H1 (cell line): ENCODE measurements at regions not wholly inside any gene's neighbourhood (a gene's known extent, or its start where the extent isn't known, plus 50 kb on each side); places are given as distances from the start of the nearest gene placed in this dataset.

Source experiments
- CTCF ChIA-PET: fragments of 300-600 bp; sonication (Branson Sonifier 250); formaldehyde crosslinking; loops from one replicate; lab custom pipeline; 2021; ENCODE audit not compliant: partially characterized antibody; lab: Charles Lee
- POLR2A ChIA-PET: fragments of 300-600 bp; sonication (Branson Sonifier 250); formaldehyde crosslinking; loops from one replicate; lab custom pipeline; 2021; ENCODE audit warnings: inconsistent platforms; ENCODE audit not compliant: partially characterized antibody; lab: Charles Lee
- DNase-seq, 2 experiments: peaks; one replicate each; pipeline versions ENCODE4 v3.0.0 to v3.0.0-alpha.2; 2010 to 2022; ENCODE audit warnings: low spot score in 2 of 2, low read depth in 1 of 2, mixed read lengths in 1 of 2
- FAIRE-seq: peaks from 2 replicates; lab custom pipeline; 2011; peaks lifted over from hg19 to GRCh38; lab: Jason Lieb, UNC
- H2AFZ ChIP-seq: 2 replicates; pipeline ENCODE4 v1.8.1; 2012; ENCODE audit warnings: low read length, inconsistent platforms
- H2AK5ac ChIP-seq: 2 replicates; pipeline ENCODE4 v1.6.1; 2013; ENCODE audit warnings: low read depth, low read length
- H2BK120ac ChIP-seq: replicated peaks from 2 replicates; pipeline ENCODE3; 2013; ENCODE audit warnings: low read depth, low read length, inconsistent platforms
- H2BK12ac ChIP-seq: 2 replicates; pipeline ENCODE4 v1.6.1; 2013; ENCODE audit warnings: low read depth, low read length
- H2BK15ac ChIP-seq: 2 replicates; pipeline ENCODE4 v1.6.1; 2013; ENCODE audit warnings: low read length
- H2BK20ac ChIP-seq: 2 replicates; pipeline ENCODE4 v1.6.1; 2013; ENCODE audit warnings: low read length
- H2BK5ac ChIP-seq: 2 replicates; pipeline ENCODE4 v1.6.1; 2013; ENCODE audit warnings: low read depth, low read length
- H3K14ac ChIP-seq: 2 replicates; pipeline ENCODE4 v1.6.1; 2013; ENCODE audit warnings: inconsistent platforms; ENCODE audit not compliant: insufficient read length
- H3K18ac ChIP-seq: 2 replicates; pipeline ENCODE4 v1.6.1; 2013; ENCODE audit warnings: low read length; ENCODE audit errors: extremely low read depth
- H3K23ac ChIP-seq: 2 replicates; pipeline ENCODE4 v1.6.1; 2013; ENCODE audit warnings: inconsistent platforms; ENCODE audit not compliant: insufficient read length
- H3K23me2 ChIP-seq: 2 replicates; pipeline ENCODE4 v1.6.1; 2013; ENCODE audit warnings: low read depth, low read length
- H3K27ac ChIP-seq: 2 replicates; pipeline ENCODE4 v1.6.1; 2011; ENCODE audit warnings: low read depth, low read length, inconsistent platforms
- H3K27me3 ChIP-seq, 4 experiments: replicated peaks in 1 of 4; 1 replicate in 1 of 4; 2 replicates in 3 of 4; pipeline versions ENCODE4 v1.6.1 to v1.8.1; 2011 to 2013; ENCODE audit warnings: low read length in 3 of 4, mild to moderate bottlenecking in 3 of 4, inconsistent platforms in 2 of 4, mixed read lengths in 2 of 4, moderate library complexity in 1 of 4; ENCODE audit not compliant: control insufficient read depth in 3 of 4, insufficient read depth in 3 of 4; ENCODE audit errors: extremely low read depth in 1 of 4
- H3K36me3 ChIP-seq, 4 experiments: 2 replicates each; pipeline versions ENCODE4 v1.6.1 to v1.8.1; 2011 to 2013; ENCODE audit warnings: mild to moderate bottlenecking in 4 of 4, low read length in 3 of 4, moderate library complexity in 2 of 4, control low read depth in 1 of 4, inconsistent platforms in 1 of 4; ENCODE audit not compliant: insufficient read depth in 4 of 4, control insufficient read depth in 2 of 4
- H3K4ac ChIP-seq: replicated peaks from 2 replicates; pipeline ENCODE3; 2013; ENCODE audit warnings: low read length, low read depth, mixed read lengths, inconsistent platforms; ENCODE audit not compliant: insufficient read length
- H3K4me1 ChIP-seq, 4 experiments: replicated peaks in 1 of 4; 1 replicate in 1 of 4; 2 replicates in 3 of 4; pipeline versions ENCODE4 v1.6.1 to v1.8.1; 2011 to 2013; ENCODE audit warnings: low read length in 3 of 4, inconsistent platforms in 2 of 4, mixed read lengths in 1 of 4; ENCODE audit not compliant: insufficient read depth in 4 of 4, control insufficient read depth in 3 of 4
- H3K4me2 ChIP-seq, 2 experiments: 2 replicates each; pipeline versions ENCODE4 v1.6.1 to v1.8.1; 2011 to 2013; ENCODE audit warnings: low read depth in 2 of 2, low read length in 2 of 2, control low read depth in 1 of 2, inconsistent platforms in 1 of 2, mild to moderate bottlenecking in 1 of 2; ENCODE audit not compliant: insufficient read depth in 1 of 2
- H3K4me3 ChIP-seq, 4 experiments: fragments of 200-600, 300-600 bp in 1 of 4; sonication (generic), shearing (Covaris generic), sonication (Bioruptor Twin) in 1 of 4; 2 replicates each; pipeline versions ENCODE4 v1.5.1 to v1.8.1; 2011 to 2016; ENCODE audit warnings: low read length in 4 of 4, low read depth in 3 of 4, control low read depth in 2 of 4, inconsistent platforms in 2 of 4, mild to moderate bottlenecking in 2 of 4, mixed read lengths in 1 of 4, moderate library complexity in 1 of 4; ENCODE audit not compliant: insufficient read depth in 2 of 4; ENCODE audit errors: extremely low read depth in 1 of 4
- H3K56ac ChIP-seq: replicated peaks from 2 replicates; pipeline ENCODE3; 2013; ENCODE audit warnings: low read depth, mild to moderate bottlenecking, mixed read lengths, low read length, inconsistent platforms; ENCODE audit not compliant: insufficient read length
- H3K79me1 ChIP-seq: 2 replicates; pipeline ENCODE4 v1.6.1; 2013; ENCODE audit warnings: low read depth, low read length, control low read depth
- H3K79me2 ChIP-seq, 2 experiments: 2 replicates each; pipeline versions ENCODE4 v1.6.1 to v1.8.1; 2012 to 2013; ENCODE audit warnings: low read length in 2 of 2, mild to moderate bottlenecking in 2 of 2, inconsistent platforms in 1 of 2; ENCODE audit not compliant: insufficient read depth in 2 of 2, control insufficient read depth in 1 of 2
- H3K9ac ChIP-seq, 4 experiments: replicated peaks in 1 of 4; 1 replicate in 1 of 4; 2 replicates in 3 of 4; pipeline versions ENCODE4 v1.6.1 to v1.8.1; 2011 to 2013; ENCODE audit warnings: low read depth in 3 of 4, low read length in 3 of 4, control low read depth in 2 of 4, mild to moderate bottlenecking in 2 of 4, moderate library complexity in 2 of 4, inconsistent platforms in 1 of 4; ENCODE audit errors: extremely low read depth in 1 of 4
- H3K9me3 ChIP-seq, 2 experiments: 2 replicates each; pipeline versions ENCODE4 v1.6.1 to v1.8.1; 2012 to 2013; ENCODE audit warnings: mild to moderate bottlenecking in 2 of 2, moderate library complexity in 2 of 2, control low read depth in 1 of 2, inconsistent platforms in 1 of 2, low read depth in 1 of 2, low read length in 1 of 2, mixed read lengths in 1 of 2; ENCODE audit not compliant: insufficient read depth in 2 of 2
- H4K20me1 ChIP-seq, 2 experiments: replicated peaks in 1 of 2; 2 replicates each; pipeline versions ENCODE3 to v1.8.1; 2011 to 2013; ENCODE audit warnings: inconsistent platforms in 2 of 2, low read length in 2 of 2, mild to moderate bottlenecking in 1 of 2; ENCODE audit not compliant: insufficient read depth in 2 of 2, control insufficient read depth in 1 of 2
- H4K5ac ChIP-seq: 2 replicates; pipeline ENCODE4 v1.6.1; 2013; ENCODE audit warnings: low read length, low read depth, mixed read lengths, inconsistent platforms; ENCODE audit not compliant: insufficient read length
- H4K8ac ChIP-seq: 2 replicates; pipeline ENCODE4 v1.8.0; 2013; ENCODE audit warnings: mild to moderate bottlenecking, moderate library complexity, low read length, inconsistent platforms; ENCODE audit not compliant: insufficient read depth; ENCODE audit errors: extremely low read depth
- H4K91ac ChIP-seq: replicated peaks from 2 replicates; pipeline ENCODE3; 2013; ENCODE audit warnings: low read length, mixed read lengths, inconsistent platforms; ENCODE audit not compliant: insufficient read length
- BACH1 ChIP-seq: IDR thresholded peaks from 2 replicates; pipeline ENCODE4 v1.6.1; 2012; ENCODE audit warnings: low read length, improper control_type of control experiment
- JUN ChIP-seq: IDR thresholded peaks from 2 replicates; pipeline ENCODE4 v1.6.1; 2011; ENCODE audit warnings: low read depth, mild to moderate bottlenecking, improper control_type of control experiment, low read length
- RNF2 ChIP-seq: fragments of 200-900, 300-1000 bp; sonication (generic); IDR thresholded peaks from 2 replicates; pipeline ENCODE4 v1.7.1; 2016; ENCODE audit warnings: borderline replicate concordance, low read depth, mild to moderate bottlenecking, antibody characterized with exemption, low read length; ENCODE audit not compliant: poor library complexity, severe bottlenecking; ENCODE audit errors: missing control alignments
- SIN3A ChIP-seq, 2 experiments: IDR thresholded peaks in 1 of 2; conservative IDR thresholded peaks in 1 of 2; 2 replicates each; pipeline ENCODE4 v1.6.1; 2011 to 2012; ENCODE audit warnings: low read length in 2 of 2, improper control_type of control experiment in 1 of 2, low read depth in 1 of 2, mild to moderate bottlenecking in 1 of 2
- TAF7 ChIP-seq: optimal IDR thresholded peaks from 2 replicates; pipeline ENCODE3; 2011; ENCODE audit warnings: low read depth, mild to moderate bottlenecking, inconsistent platforms, low read length, moderate library complexity, borderline replicate concordance
- TEAD4 ChIP-seq: IDR thresholded peaks from 2 replicates; pipeline ENCODE4 v1.6.1; 2012; ENCODE audit warnings: low read depth, low read length, inconsistent platforms, mixed read lengths
- USF2 ChIP-seq: IDR thresholded peaks from 2 replicates; pipeline ENCODE4 v1.6.1; 2011; ENCODE audit warnings: low read length, improper control_type of control experiment
- WGBS, 2 experiments: shearing (Covaris generic) in 1 of 2; methylation state at CpG; one replicate each; pipeline versions ENCODE4 v1.1.6 to v1.1.7; 2013 to 2015; ENCODE audit warnings: low lambda C conversion rate in 2 of 2, mixed read lengths in 2 of 2, inconsistent platforms in 1 of 2, low coverage in 1 of 2, missing lambda C conversion rate in 1 of 2; ENCODE audit not compliant: insufficient replicate concordance in 2 of 2, insufficient coverage in 1 of 2, insufficient read length in 1 of 2; ENCODE audit errors: extremely low coverage in 1 of 2, missing lambda C conversion rate in 1 of 2; 5-methylcytosine and 5-hydroxymethylcytosine counted together
- TF ChIP-seq, protein P1 (sequence below), 3 experiments: IDR thresholded peaks; 1 replicate in 2 of 3; 2 replicates in 1 of 3; pipeline versions ENCODE4 v1.5.1 to v1.6.1; 2011; ENCODE audit warnings: low read length in 3 of 3, mild to moderate bottlenecking in 3 of 3, inconsistent platforms in 2 of 3, low read depth in 1 of 3, moderate library complexity in 1 of 3; ENCODE audit not compliant: insufficient read depth in 1 of 3; ENCODE audit errors: control extremely low read depth in 1 of 3

DNA sequence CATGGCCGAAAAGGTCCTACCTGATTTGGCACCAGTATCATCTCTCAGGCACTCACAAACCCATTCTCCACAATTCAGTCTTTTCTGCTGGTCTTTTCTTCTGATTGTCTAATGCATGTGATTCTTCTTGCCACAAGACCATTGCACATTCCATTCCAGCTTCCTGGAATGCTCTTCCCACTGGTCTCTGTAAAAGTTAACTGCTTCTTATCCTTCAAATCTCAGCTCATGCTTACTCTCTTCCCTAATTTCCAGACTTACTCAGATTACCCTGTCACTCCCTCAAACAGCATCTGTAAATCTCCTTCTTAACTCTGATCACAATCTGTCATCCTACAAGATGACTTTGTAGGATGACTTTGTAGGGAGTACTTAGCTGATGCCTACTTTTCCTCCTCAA is 320.2 kb downstream of the MAP2K6 start:
- Histone ChIP-seq H3K27ac (no peak overlapping the region), H3K27me3 (no peaks in the 10 kb centered on the region), H3K36me3 (no peaks in the 10 kb centered on the region), H2AFZ (no peak overlapping the region), H3K23me2 (no peaks in the 10 kb centered on the region), H2BK120ac (no peak overlapping the region), H4K20me1 (no peaks in the 10 kb centered on the region), H4K5ac (no peak overlapping the region), H3K18ac (no peak overlapping the region), H3K4me3 (no peak overlapping the region), H2BK20ac (no peak overlapping the region), H3K14ac (no peak overlapping the region), H3K23ac (no peak overlapping the region), H3K56ac (no peak overlapping the region), H3K9me3 (no peaks in the 10 kb centered on the region), H4K8ac (no peak overlapping the region), H2BK5ac (no peak overlapping the region), H3K4me2 (no peak overlapping the region), H2AK5ac (no peak overlapping the region), H3K9ac (no peak overlapping the region), H3K79me1 (no peaks in the 10 kb centered on the region)
- WGBS, 2 experiments: 87% methylated on average over 1 of the region's 1 CpG; no CpG with 5 or more reads in 1 of the 2 experiments
- no peak for DNase-seq
- TF ChIP-seq TEAD4: no peak
- no peak for TF ChIP-seq BACH1
- no peak for TF ChIP-seq JUN
- TF ChIP-seq USF2: no peak
- no peak for TF ChIP-seq TAF7
- TF ChIP-seq, protein P1, sequence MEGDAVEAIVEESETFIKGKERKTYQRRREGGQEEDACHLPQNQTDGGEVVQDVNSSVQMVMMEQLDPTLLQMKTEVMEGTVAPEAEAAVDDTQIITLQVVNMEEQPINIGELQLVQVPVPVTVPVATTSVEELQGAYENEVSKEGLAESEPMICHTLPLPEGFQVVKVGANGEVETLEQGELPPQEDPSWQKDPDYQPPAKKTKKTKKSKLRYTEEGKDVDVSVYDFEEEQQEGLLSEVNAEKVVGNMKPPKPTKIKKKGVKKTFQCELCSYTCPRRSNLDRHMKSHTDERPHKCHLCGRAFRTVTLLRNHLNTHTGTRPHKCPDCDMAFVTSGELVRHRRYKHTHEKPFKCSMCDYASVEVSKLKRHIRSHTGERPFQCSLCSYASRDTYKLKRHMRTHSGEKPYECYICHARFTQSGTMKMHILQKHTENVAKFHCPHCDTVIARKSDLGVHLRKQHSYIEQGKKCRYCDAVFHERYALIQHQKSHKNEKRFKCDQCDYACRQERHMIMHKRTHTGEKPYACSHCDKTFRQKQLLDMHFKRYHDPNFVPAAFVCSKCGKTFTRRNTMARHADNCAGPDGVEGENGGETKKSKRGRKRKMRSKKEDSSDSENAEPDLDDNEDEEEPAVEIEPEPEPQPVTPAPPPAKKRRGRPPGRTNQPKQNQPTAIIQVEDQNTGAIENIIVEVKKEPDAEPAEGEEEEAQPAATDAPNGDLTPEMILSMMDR (IDR thresholded peaks at IDR 0.05; ENCODE audit: control extremely low read depth in 1 of 3, insufficient read depth in 1 of 3, low read depth in 1 of 3, low read length in 3 of 3): no peak
- no peak for TF ChIP-seq SIN3A (conservative IDR thresholded peaks at IDR 0.05 in 1 of 2, IDR thresholded peaks at IDR 0.05 in 1 of 2; ENCODE audit: low read depth in 1 of 2, low read length in 2 of 2)
- TF ChIP-seq RNF2: no peak
- TF ChIP-seq, all 59 proteins: peak for 0
- H3K4me1 ChIP-seq: no peaks in the 10 kb centered on the region
- H2BK15ac ChIP-seq: no peak overlapping the region
- no peaks in the 10 kb centered on the region for H3K79me2 ChIP-seq
- FAIRE-seq: no peak
- no peak overlapping the region for H3K4ac ChIP-seq
- CTCF ChIA-PET: interaction anchor here (1.3 to 1.8 kb wide), 2 partner anchors 11 to 17 kb away, joined by 3 to 4 read pairs; no protein-coding TSS in a partner anchor
- POLR2A ChIA-PET: no interaction called here
- no peak overlapping the region for H2BK12ac ChIP-seq
- H4K91ac ChIP-seq: no peak overlapping the region
